Left lung (tissue), 4 donors: ENCODE measurements at regions not wholly inside any gene's neighbourhood (a gene's known extent, or its start where the extent isn't known, plus 50 kb on each side); places are given as distances from the start of the nearest gene placed in this dataset.

Source experiments
- ATAC-seq: fragments of 200-7000 bp; cut with Tn5 transposase; one replicate; pipeline ENCODE4 v1.9.1; 2020; ENCODE audit warnings: moderate library complexity
- DNase-seq, 4 donors: peaks; one replicate each; pipeline ENCODE4 v3.0.0-alpha.2; 2013 to 2020
- H3K27ac ChIP-seq, 2 donors: fragments of 200-600 bp; sonication (generic) in 1 of 2; one replicate each; pipeline versions ENCODE4 v1.5.0 to v1.8.0; 2020 to 2021
- H3K27me3 ChIP-seq, 2 donors: fragments of 200-600 bp; sonication (generic) in 1 of 2; one replicate each; pipeline versions ENCODE4 v1.5.0 to v1.8.0; 2020 to 2021
- H3K36me3 ChIP-seq, 2 donors: fragments of 200-600 bp; sonication (generic) in 1 of 2; one replicate each; pipeline versions ENCODE4 v1.5.0 to v1.8.0; 2020 to 2021
- H3K4me1 ChIP-seq, 2 donors: fragments of 200-600 bp; one replicate each; pipeline ENCODE4 v1.8.0; 2021
- H3K4me3 ChIP-seq, 2 donors: fragments of 200-600 bp; sonication (generic) in 1 of 2; one replicate each; pipeline versions ENCODE4 v1.5.0 to v1.8.0; 2020 to 2021; ENCODE audit warnings: mild to moderate bottlenecking in 1 of 2
- H3K9me3 ChIP-seq, 2 donors: fragments of 200-600 bp; sonication (generic) in 1 of 2; one replicate each; pipeline versions ENCODE4 v1.5.0 to v1.8.0; 2020 to 2021
- intact Hi-C, 2 donors: fragments of 100-400 bp; cut with DNase I; formaldehyde crosslinking; loops; one replicate each; pipeline versions ENCODE4 v1.11.2 to v1.14.2; 2022
- TF ChIP-seq, protein P1 (sequence below), 2 donors: fragments of 200-600 bp; sonication (generic) in 1 of 2; IDR thresholded peaks; one replicate each; pipeline versions ENCODE4 v1.5.0 to v1.8.0; 2021; ENCODE audit warnings: antibody characterized with exemption in 2 of 2
- donor health status: DM: no; HTN: yes; CAD: no.
- donor health status: DM: no; HTN: no; CAD: no.

DNA sequence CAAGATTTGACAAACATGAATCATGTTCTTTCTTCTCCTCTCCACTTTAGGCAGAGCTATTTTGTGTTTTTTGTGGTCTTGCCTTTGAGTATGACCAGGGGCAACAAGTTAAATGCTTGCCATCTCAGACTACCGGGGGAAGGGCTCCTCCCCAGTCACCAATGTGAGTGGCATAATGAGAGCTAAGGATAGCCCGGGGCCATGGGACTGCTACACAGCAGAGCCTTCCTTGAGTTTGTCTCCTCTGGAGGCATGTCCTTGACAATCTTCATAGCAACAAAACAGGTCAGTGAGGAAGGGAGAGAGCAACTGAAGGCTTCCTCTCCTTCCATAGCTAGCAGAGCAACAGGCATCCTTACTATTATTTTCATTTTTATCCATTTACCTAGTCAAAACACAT lies 299.3 kb downstream of the ENC1 start:
- Histone ChIP-seq H3K4me1 (no peaks in the 10 kb centered on the region), H3K27ac (no peak overlapping the region), H3K36me3 (no peaks in the 10 kb centered on the region), H3K27me3 (no peaks in the 10 kb centered on the region), H3K9me3 (peaks cover 0 to 3% of the 10 kb centered on the region in 2 donors), H3K4me3 (no peak overlapping the region)
- intact Hi-C loops, result no loop called here
- DNase-seq (no peak), ATAC-seq (no peak)
- TF ChIP-seq, protein P1, sequence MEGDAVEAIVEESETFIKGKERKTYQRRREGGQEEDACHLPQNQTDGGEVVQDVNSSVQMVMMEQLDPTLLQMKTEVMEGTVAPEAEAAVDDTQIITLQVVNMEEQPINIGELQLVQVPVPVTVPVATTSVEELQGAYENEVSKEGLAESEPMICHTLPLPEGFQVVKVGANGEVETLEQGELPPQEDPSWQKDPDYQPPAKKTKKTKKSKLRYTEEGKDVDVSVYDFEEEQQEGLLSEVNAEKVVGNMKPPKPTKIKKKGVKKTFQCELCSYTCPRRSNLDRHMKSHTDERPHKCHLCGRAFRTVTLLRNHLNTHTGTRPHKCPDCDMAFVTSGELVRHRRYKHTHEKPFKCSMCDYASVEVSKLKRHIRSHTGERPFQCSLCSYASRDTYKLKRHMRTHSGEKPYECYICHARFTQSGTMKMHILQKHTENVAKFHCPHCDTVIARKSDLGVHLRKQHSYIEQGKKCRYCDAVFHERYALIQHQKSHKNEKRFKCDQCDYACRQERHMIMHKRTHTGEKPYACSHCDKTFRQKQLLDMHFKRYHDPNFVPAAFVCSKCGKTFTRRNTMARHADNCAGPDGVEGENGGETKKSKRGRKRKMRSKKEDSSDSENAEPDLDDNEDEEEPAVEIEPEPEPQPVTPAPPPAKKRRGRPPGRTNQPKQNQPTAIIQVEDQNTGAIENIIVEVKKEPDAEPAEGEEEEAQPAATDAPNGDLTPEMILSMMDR (IDR thresholded peaks at IDR 0.05), result no peak

DNA sequence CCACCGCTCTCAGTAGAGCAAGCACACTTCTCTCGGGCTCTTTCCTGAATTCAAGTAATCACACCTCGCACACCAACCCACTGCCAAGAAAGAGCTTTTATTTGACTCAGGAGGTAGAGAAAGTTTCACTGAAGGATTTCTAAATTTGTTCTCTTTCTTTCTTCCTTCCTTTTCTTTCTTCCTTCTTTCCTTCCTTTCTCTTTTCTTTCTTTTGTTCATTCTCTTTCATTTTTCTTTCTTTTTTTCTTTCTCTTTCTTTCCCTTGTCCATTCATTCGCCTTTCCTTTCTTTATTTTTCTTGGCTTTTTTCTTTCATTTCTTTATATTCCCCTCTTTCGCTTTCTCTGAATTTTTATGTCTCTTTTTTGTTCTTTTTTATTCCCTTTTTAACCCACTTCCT lies 300.1 kb downstream of the ENC1 start:
- intact Hi-C loops, result no loop called here
- Histone ChIP-seq H3K4me1 (no peaks in the 10 kb centered on the region), H3K27ac (no peak overlapping the region), H3K4me3 (no peak overlapping the region), H3K27me3 (no peaks in the 10 kb centered on the region), H3K9me3 (no peaks in the 10 kb centered on the region), H3K36me3 (no peaks in the 10 kb centered on the region)
- TF ChIP-seq, protein P1 (IDR thresholded peaks at IDR 0.05), result no peak
- ATAC-seq, result no peak
- DNase-seq, result no peak

DNA sequence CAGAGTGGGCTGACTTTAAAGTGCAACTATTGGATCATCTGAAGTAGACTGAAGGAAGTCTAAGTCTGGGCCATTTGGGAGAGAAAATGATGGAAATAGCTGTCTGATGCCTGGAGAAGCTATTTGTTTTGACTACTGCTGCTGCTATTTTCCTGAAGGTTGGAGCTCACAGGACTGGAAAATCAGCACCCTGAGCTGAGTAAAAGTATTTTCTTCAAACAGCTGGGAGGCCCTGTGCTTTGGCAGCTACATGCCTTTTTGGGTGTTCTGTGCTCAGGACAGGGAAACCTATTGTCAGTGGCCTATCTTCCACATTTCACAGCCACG lies 302.6 kb downstream of the ENC1 start:
- ATAC-seq (no peak), DNase-seq (no peak)
- no peaks in the 10 kb centered on the region for H3K9me3 ChIP-seq
- H3K27ac ChIP-seq, result no peak overlapping the region
- H3K4me3 ChIP-seq, result no peak overlapping the region
- H3K27me3 ChIP-seq, result no peaks in the 10 kb centered on the region
- no peaks in the 10 kb centered on the region for H3K36me3 ChIP-seq
- TF ChIP-seq, protein P1 (IDR thresholded peaks at IDR 0.05), result no peak
- intact Hi-C loops, result no loop called here
- no peaks in the 10 kb centered on the region for H3K4me1 ChIP-seq

GRCh38 chr5:74337254-74337983 lies 303.1 kb downstream of the ENC1 start:
- ATAC-seq (no peak), DNase-seq (no peak)
- intact Hi-C loops, result no loop called here
- Histone ChIP-seq H3K36me3 (no peaks in the 10 kb centered on the region), H3K4me1 (no peaks in the 10 kb centered on the region), H3K27ac (no peak overlapping the region), H3K4me3 (no peak overlapping the region), H3K9me3 (no peaks in the 10 kb centered on the region), H3K27me3 (no peaks in the 10 kb centered on the region)
- TF ChIP-seq, protein P1 (IDR thresholded peaks at IDR 0.05), result no peak

DNA sequence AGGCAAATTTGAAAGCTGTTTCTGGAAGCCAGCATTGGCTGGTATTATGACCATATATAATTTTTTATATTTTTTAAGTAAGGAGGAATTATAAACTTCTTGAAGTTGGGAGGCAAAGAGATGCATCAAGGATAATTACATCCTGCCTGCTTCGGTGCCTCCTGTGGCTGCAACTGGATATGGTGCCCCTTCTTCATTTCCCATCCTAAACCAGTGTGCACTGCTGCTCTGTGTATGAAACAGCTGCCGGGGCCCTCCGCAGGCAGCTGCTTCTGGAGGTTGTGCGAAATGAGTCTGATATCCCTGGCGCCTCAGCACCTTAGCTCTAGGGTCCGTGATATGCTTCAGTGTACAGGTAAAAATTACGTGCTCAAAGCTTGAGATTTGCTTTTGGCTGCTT lies 304.2 kb downstream of the ENC1 start:
- Histone ChIP-seq H3K4me3 (no peak overlapping the region), H3K36me3 (no peaks in the 10 kb centered on the region), H3K27ac (no peak overlapping the region), H3K4me1 (no peaks in the 10 kb centered on the region), H3K9me3 (no peaks in the 10 kb centered on the region), H3K27me3 (no peaks in the 10 kb centered on the region)
- TF ChIP-seq, protein P1 (IDR thresholded peaks at IDR 0.05), result no peak
- DNase-seq, result no peak
- intact Hi-C loops, result no loop called here
- ATAC-seq, result no peak
